ENCODE measurements at regions not wholly inside any gene's neighbourhood (a gene's known extent, or its start where the extent isn't known, plus 50 kb on each side); places are given as distances from the start of the nearest gene placed in this dataset.

GRCh38 chr7:19377611-19378344 is 232.6 kb upstream of the FERD3L start:
- TF ChIP-seq, protein P1, sequence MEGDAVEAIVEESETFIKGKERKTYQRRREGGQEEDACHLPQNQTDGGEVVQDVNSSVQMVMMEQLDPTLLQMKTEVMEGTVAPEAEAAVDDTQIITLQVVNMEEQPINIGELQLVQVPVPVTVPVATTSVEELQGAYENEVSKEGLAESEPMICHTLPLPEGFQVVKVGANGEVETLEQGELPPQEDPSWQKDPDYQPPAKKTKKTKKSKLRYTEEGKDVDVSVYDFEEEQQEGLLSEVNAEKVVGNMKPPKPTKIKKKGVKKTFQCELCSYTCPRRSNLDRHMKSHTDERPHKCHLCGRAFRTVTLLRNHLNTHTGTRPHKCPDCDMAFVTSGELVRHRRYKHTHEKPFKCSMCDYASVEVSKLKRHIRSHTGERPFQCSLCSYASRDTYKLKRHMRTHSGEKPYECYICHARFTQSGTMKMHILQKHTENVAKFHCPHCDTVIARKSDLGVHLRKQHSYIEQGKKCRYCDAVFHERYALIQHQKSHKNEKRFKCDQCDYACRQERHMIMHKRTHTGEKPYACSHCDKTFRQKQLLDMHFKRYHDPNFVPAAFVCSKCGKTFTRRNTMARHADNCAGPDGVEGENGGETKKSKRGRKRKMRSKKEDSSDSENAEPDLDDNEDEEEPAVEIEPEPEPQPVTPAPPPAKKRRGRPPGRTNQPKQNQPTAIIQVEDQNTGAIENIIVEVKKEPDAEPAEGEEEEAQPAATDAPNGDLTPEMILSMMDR (IDR thresholded peaks at IDR 0.05), result no peak
- TF ChIP-seq POLR2A (IDR thresholded peaks at IDR 0.05) (no peak), POLR2AphosphoS5 (IDR thresholded peaks at IDR 0.05) (no peak)

Measured in breast epithelium (tissue), 3 donors.